HEK293T (cell line): ENCODE measurements at regions not wholly inside any gene's neighbourhood (a gene's known extent, or its start where the extent isn't known, plus 50 kb on each side); places are given as distances from the start of the nearest gene placed in this dataset.

ENCODE experiments used
- FOXA1 ChIP-seq: fragments of 450-650 bp; IDR thresholded peaks from 2 replicates; pipeline ENCODE4 v1.6.1; 2016; ENCODE audit warnings: mild to moderate bottlenecking
- SP1 ChIP-seq: fragments of 450-650 bp; IDR thresholded peaks from 2 replicates; pipeline ENCODE4 v1.6.1; 2017

- TF ChIP-seq SP1 (no peak), FOXA1 (no peak)
These were observed 103.1 kb upstream of the PCBD1 start for GRCh38 chr10:70991140-70992124.
